MM.1S (cell line): ENCODE measurements at regions not wholly inside any gene's neighbourhood (a gene's known extent, or its start where the extent isn't known, plus 50 kb on each side); places are given as distances from the start of the nearest gene placed in this dataset.

Experiments used
- DNase-seq: peaks from one replicate; pipeline ENCODE4 v3.0.0-alpha.2; 2015
- H2AFZ ChIP-seq: fragments of 300-600 bp; sonication (generic); 2 replicates; pipeline ENCODE4 v1.6.0; 2016; ENCODE audit warnings: antibody characterized with exemption, low read length
- H3F3A ChIP-seq: fragments of 300-600 bp; sonication (generic); 2 replicates; pipeline ENCODE4 v1.6.1; 2016; ENCODE audit warnings: mild to moderate bottlenecking, antibody characterized with exemption, low read length, moderate library complexity, mixed read lengths; ENCODE audit not compliant: insufficient read depth
- H3K27ac ChIP-seq: fragments of 300-600 bp; sonication (generic); 2 replicates; pipeline ENCODE4 v1.5.1; 2016; ENCODE audit warnings: mild to moderate bottlenecking, low read length
- H3K27me3 ChIP-seq: fragments of 300-600 bp; sonication (generic); replicated peaks from 2 replicates; pipeline ENCODE4 v1.6.0; 2016; ENCODE audit warnings: low read length; ENCODE audit not compliant: insufficient read depth
- H3K36me3 ChIP-seq: fragments of 300-600 bp; sonication (generic); replicated peaks from 2 replicates; pipeline ENCODE4 v1.6.1; 2016; ENCODE audit warnings: mild to moderate bottlenecking, low read length, mixed read lengths; ENCODE audit not compliant: insufficient read depth
- H3K4me1 ChIP-seq: fragments of 300-600 bp; sonication (generic); 2 replicates; pipeline ENCODE4 v1.6.1; 2016; ENCODE audit warnings: low read length, mixed read lengths
- H3K4me2 ChIP-seq: fragments of 300-600 bp; sonication (generic); 2 replicates; pipeline ENCODE4 v1.6.0; 2016; ENCODE audit warnings: low read depth, low read length
- H3K4me3 ChIP-seq: fragments of 300-600 bp; sonication (generic); 2 replicates; pipeline ENCODE4 v1.5.1; 2016; ENCODE audit warnings: low read length, mixed read lengths
- H3K79me2 ChIP-seq: fragments of 300-600 bp; sonication (generic); 2 replicates; pipeline ENCODE4 v1.6.1; 2016; ENCODE audit warnings: mixed run types, low read length, mixed read lengths
- H3K9ac ChIP-seq: fragments of 300-600 bp; sonication (generic); 2 replicates; pipeline ENCODE4 v1.6.1; 2016; ENCODE audit warnings: low read length, mixed read lengths
- H3K9me2 ChIP-seq: fragments of 300-600 bp; sonication (generic); replicated peaks from 2 replicates; pipeline ENCODE4 v1.6.1; 2016; ENCODE audit warnings: mild to moderate bottlenecking, low read length, mixed read lengths; ENCODE audit not compliant: insufficient read depth
- H3K9me3 ChIP-seq: fragments of 300-600 bp; sonication (generic); replicated peaks from 2 replicates; pipeline ENCODE4 v1.6.1; 2016; ENCODE audit warnings: mild to moderate bottlenecking, low read length, mixed read lengths; ENCODE audit not compliant: insufficient read depth
- H4K20me1 ChIP-seq: fragments of 300-600 bp; sonication (generic); 2 replicates; pipeline ENCODE4 v1.6.1; 2016; ENCODE audit warnings: mild to moderate bottlenecking, low read length, moderate library complexity, mixed read lengths; ENCODE audit not compliant: insufficient read depth
- CTCF ChIP-seq: fragments of 300-600 bp; sonication (generic); IDR thresholded peaks from 2 replicates; pipeline ENCODE4 v1.5.1; 2016; ENCODE audit warnings: antibody characterized with exemption, low read length, mixed read lengths
- EZH2 ChIP-seq: fragments of 300-600 bp; sonication (generic); optimal IDR thresholded peaks from 2 replicates; pipeline ENCODE3; 2017; ENCODE audit warnings: low read depth, mild to moderate bottlenecking, antibody characterized with exemption, low read length, mixed read lengths
- EZH2phosphoT487 ChIP-seq: fragments of 300-600 bp; sonication (generic); IDR thresholded peaks from 2 replicates; pipeline ENCODE4 v1.6.1; 2018; ENCODE audit warnings: antibody characterized with exemption, low read length

GRCh38 chr15:85993116-85993515 is 86.6 kb upstream of the AGBL1 start:
- no peaks in the 10 kb centered on the region for H3K36me3 ChIP-seq
- no peak for DNase-seq
- H3K9me2 ChIP-seq: no peaks in the 10 kb centered on the region
- H2AFZ ChIP-seq: no peak overlapping the region
- H3K9me3 ChIP-seq: no peaks in the 10 kb centered on the region
- H3F3A ChIP-seq: no peaks in the 10 kb centered on the region
- no peak overlapping the region for H3K9ac ChIP-seq
- H3K4me2 ChIP-seq: no peak overlapping the region
- H3K27me3 ChIP-seq: no peaks in the 10 kb centered on the region
- H3K79me2 ChIP-seq: no peaks in the 10 kb centered on the region
- H3K27ac ChIP-seq: no peak overlapping the region
- TF ChIP-seq EZH2: no peak
- TF ChIP-seq CTCF: no peak
- TF ChIP-seq EZH2phosphoT487: no peak
- H4K20me1 ChIP-seq: no peaks in the 10 kb centered on the region
- no peak overlapping the region for H3K4me3 ChIP-seq
- H3K4me1 ChIP-seq: no peaks in the 10 kb centered on the region

- H3K9me3 ChIP-seq: no peaks in the 10 kb centered on the region
Observed at GRCh38 chr15:85997618-85998017, 82.1 kb upstream of the AGBL1 start.

GRCh38 chr15:85999658-86000057 is 80.0 kb upstream of the AGBL1 start:
- no peaks in the 10 kb centered on the region for H3K27me3 ChIP-seq

More at GRCh38 chr15:85997618-85998017, 82.1 kb upstream of the AGBL1 start:
- Histone ChIP-seq H3K4me1 (no peaks in the 10 kb centered on the region), H3K9ac (no peak overlapping the region), H3K4me2 (no peak overlapping the region), H3K79me2 (no peaks in the 10 kb centered on the region), H2AFZ (no peak overlapping the region), H3K4me3 (no peak overlapping the region), H3K27ac (no peak overlapping the region), H3F3A (no peaks in the 10 kb centered on the region), H3K36me3 (no peaks in the 10 kb centered on the region), H3K9me2 (no peaks in the 10 kb centered on the region), H3K27me3 (no peaks in the 10 kb centered on the region), H4K20me1 (no peaks in the 10 kb centered on the region)
- no peak for DNase-seq
- no peak for TF ChIP-seq EZH2phosphoT487
- TF ChIP-seq EZH2: no peak
- no peak for TF ChIP-seq CTCF

More at GRCh38 chr15:85999658-86000057, 80.0 kb upstream of the AGBL1 start:
- no peak overlapping the region for H3K4me2 ChIP-seq
- H3K9me3 ChIP-seq: no peaks in the 10 kb centered on the region
- H3K9ac ChIP-seq: no peak overlapping the region
- no peaks in the 10 kb centered on the region for H3K9me2 ChIP-seq
- no peak overlapping the region for H3K4me3 ChIP-seq
- no peaks in the 10 kb centered on the region for H3F3A ChIP-seq
- no peak overlapping the region for H3K27ac ChIP-seq
- no peaks in the 10 kb centered on the region for H3K36me3 ChIP-seq
- no peak for DNase-seq
- no peaks in the 10 kb centered on the region for H4K20me1 ChIP-seq
- TF ChIP-seq EZH2phosphoT487: no peak
- no peak for TF ChIP-seq CTCF
- TF ChIP-seq EZH2: no peak
- no peak overlapping the region for H2AFZ ChIP-seq
- no peaks in the 10 kb centered on the region for H3K79me2 ChIP-seq
- H3K4me1 ChIP-seq: no peaks in the 10 kb centered on the region
